ENCODE measurements at regions not wholly inside any gene's neighbourhood (a gene's known extent, or its start where the extent isn't known, plus 50 kb on each side); places are given as distances from the start of the nearest gene placed in this dataset.

GRCh38 chr5:158478139-158478538 lies 619.2 kb upstream of the CLINT1 start:
- peaks cover 0 to 8% (median 0%) of the 10 kb centered on the region in 3 donors for H3K4me1 ChIP-seq
- no peak for TF ChIP-seq CTCF (IDR thresholded peaks at IDR 0.05)
- no peak overlapping the region for H3K4me3 ChIP-seq
- FAIRE-seq (no peak), ATAC-seq (no peak), DNase-seq (no peak)
- 78 to 85% methylated on average over 6 of the region's 6 CpGs for whole genome bisulfite sequencing, 2 donors
- intact Hi-C loops (cut with DNase I): no loop called here
- no peaks in the 10 kb centered on the region for H3K36me3 ChIP-seq
- no peaks in the 10 kb centered on the region for H3K27me3 ChIP-seq
- H3K27ac ChIP-seq: no peak overlapping the region
- H3K9me3 ChIP-seq: no peaks in the 10 kb centered on the region

GRCh38 chr5:158477214-158477613 lies 618.3 kb upstream of the CLINT1 start:
- TF ChIP-seq CTCF (IDR thresholded peaks at IDR 0.05): no peak
- Histone ChIP-seq H3K27me3 (no peaks in the 10 kb centered on the region), H3K9me3 (no peaks in the 10 kb centered on the region), H3K4me1 (peaks cover 0 to 8% (median 0%) of the 10 kb centered on the region in 3 donors), H3K36me3 (no peaks in the 10 kb centered on the region), H3K27ac (no peak overlapping the region), H3K4me3 (no peak overlapping the region)
- DNase-seq: no peak
- 83 to 88% methylated on average over 3 of the region's 3 CpGs for WGBS, 2 donors
- FAIRE-seq: no peak
- no peak for ATAC-seq
- intact Hi-C loops (cut with DNase I): no loop called here

- intact Hi-C loops (cut with DNase I): no loop called here
- no peak for TF ChIP-seq CTCF (IDR thresholded peaks at IDR 0.05)
- H3K36me3 ChIP-seq: no peaks in the 10 kb centered on the region
- no peak overlapping the region for H3K27ac ChIP-seq
- H3K4me3 ChIP-seq: no peak overlapping the region
- 77 to 82% methylated on average over 4 of the region's 4 CpGs for WGBS, 2 donors
- peaks cover 0 to 14% (median 9%) of the 10 kb centered on the region in 3 donors for H3K4me1 ChIP-seq
- FAIRE-seq (no peak), ATAC-seq (no peak), DNase-seq (no peak)
- H3K9me3 ChIP-seq: no peaks in the 10 kb centered on the region
- H3K27me3 ChIP-seq: no peaks in the 10 kb centered on the region
These were observed 614.2 kb upstream of the CLINT1 start for GRCh38 chr5:158473016-158473635.

- no peaks in the 10 kb centered on the region for H3K36me3 ChIP-seq
- intact Hi-C loops (cut with DNase I): no loop called here
- peaks cover 0 to 14% (median 9%) of the 10 kb centered on the region in 3 donors for H3K4me1 ChIP-seq
- DNase-seq (peak in 4 of 6 donors; percentile 24 to 46 (median 40)), ATAC-seq (peak; percentile 67 to 89 (median 73)), FAIRE-seq (no peak)
- H3K4me3 ChIP-seq: no peak overlapping the region
- WGBS, 2 donors: 9 to 15% methylated on average over 2 of the region's 2 CpGs
- H3K9me3 ChIP-seq: no peaks in the 10 kb centered on the region
- no peak for TF ChIP-seq CTCF (IDR thresholded peaks at IDR 0.05)
- no peaks in the 10 kb centered on the region for H3K27me3 ChIP-seq
- peak overlapping the region in 2 of 4 donors; percentile 1 to 20 for H3K27ac ChIP-seq
These were observed 612.6 kb upstream of the CLINT1 start for GRCh38 chr5:158471535-158471924.

- peak; percentile 32 to 64 (median 47) for ATAC-seq
- 42 to 44% methylated on average over 5 of the region's 5 CpGs for WGBS, 2 donors
- intact Hi-C loops (cut with DNase I): no loop called here
These were observed 612.0 kb upstream of the CLINT1 start for GRCh38 chr5:158470764-158471534.

More at GRCh38 chr5:158470764-158471534, 612.0 kb upstream of the CLINT1 start:
- Histone ChIP-seq H3K4me1 (peaks cover 0 to 14% (median 9%) of the 10 kb centered on the region in 3 donors), H3K4me3 (no peak overlapping the region), H3K27ac (peak overlapping the region in 2 of 4 donors; percentile 1 to 20), H3K36me3 (no peaks in the 10 kb centered on the region), H3K9me3 (no peaks in the 10 kb centered on the region), H3K27me3 (no peaks in the 10 kb centered on the region)
- no peak for DNase-seq
- no peak for FAIRE-seq
- no peak for TF ChIP-seq CTCF (IDR thresholded peaks at IDR 0.05)

Data from pancreas (tissue), 10 donors.